ENCODE measurements at regions not wholly inside any gene's neighbourhood (a gene's known extent, or its start where the extent isn't known, plus 50 kb on each side); places are given as distances from the start of the nearest gene placed in this dataset.

GRCh38 chr4:20643631-20644030, 56.6 kb upstream of the PACRGL start:
- no peak for DNase-seq (ENCODE audit: low read depth)

- no peak for DNase-seq (ENCODE audit: low read depth)
These were observed 55.0 kb upstream of the PACRGL start for GRCh38 chr4:20645236-20645635.

GRCh38 chr4:20646287-20646686, 54.0 kb upstream of the PACRGL start:
- no peak for DNase-seq (ENCODE audit: low read depth)
